WI38 (cell line): ENCODE measurements at regions not wholly inside any gene's neighbourhood (a gene's known extent, or its start where the extent isn't known, plus 50 kb on each side); places are given as distances from the start of the nearest gene placed in this dataset.

Source experiments
- H3K4me3 ChIP-seq: 2 replicates; pipeline ENCODE4 v1.5.1; 2011; ENCODE audit warnings: low read depth, mild to moderate bottlenecking, control low read depth, low read length
- CTCF ChIP-seq: IDR thresholded peaks from 2 replicates; pipeline ENCODE4 v1.5.1; 2012; ENCODE audit warnings: low read depth, mild to moderate bottlenecking, control low read depth, low read length

GRCh38 chr9:110072597-110073355, 135.2 kb downstream of the C9orf152 start:
- TF ChIP-seq CTCF = no peak
- no peak overlapping the region for H3K4me3 ChIP-seq

- no peak for TF ChIP-seq CTCF
- H3K4me3 ChIP-seq = no peak overlapping the region
These were observed 134.5 kb downstream of the C9orf152 start for GRCh38 chr9:110073356-110073905.

- no peak for TF ChIP-seq CTCF
These were observed 130.8 kb downstream of the C9orf152 start for GRCh38 chr9:110076894-110077725.

GRCh38 chr9:110077925-110078324, 130.0 kb downstream of the C9orf152 start:
- no peak for TF ChIP-seq CTCF
- H3K4me3 ChIP-seq = no peak overlapping the region

More at GRCh38 chr9:110076894-110077725, 130.8 kb downstream of the C9orf152 start:
- H3K4me3 ChIP-seq = no peak overlapping the region

GRCh38 chr9:110078604-110079003, 129.4 kb downstream of the C9orf152 start:
- TF ChIP-seq CTCF = no peak
- no peak overlapping the region for H3K4me3 ChIP-seq

- TF ChIP-seq CTCF = no peak
- H3K4me3 ChIP-seq = no peak overlapping the region
These were observed 126.6 kb downstream of the C9orf152 start for GRCh38 chr9:110081395-110081794.

GRCh38 chr9:110083866-110084265, 124.1 kb downstream of the C9orf152 start:
- H3K4me3 ChIP-seq = no peak overlapping the region
- no peak for TF ChIP-seq CTCF
